HG03342 (cell line): ENCODE measurements at regions not wholly inside any gene's neighbourhood (a gene's known extent, or its start where the extent isn't known, plus 50 kb on each side); places are given as distances from the start of the nearest gene placed in this dataset.

Experiments used
- ATAC-seq: cut with Tn5 transposase; IDR thresholded peaks from one replicate; pipeline ENCODE4 v1.9.1; 2021; ENCODE audit warnings: mild to moderate bottlenecking, moderate library complexity; ENCODE audit not compliant: unreplicated experiment

DNA sequence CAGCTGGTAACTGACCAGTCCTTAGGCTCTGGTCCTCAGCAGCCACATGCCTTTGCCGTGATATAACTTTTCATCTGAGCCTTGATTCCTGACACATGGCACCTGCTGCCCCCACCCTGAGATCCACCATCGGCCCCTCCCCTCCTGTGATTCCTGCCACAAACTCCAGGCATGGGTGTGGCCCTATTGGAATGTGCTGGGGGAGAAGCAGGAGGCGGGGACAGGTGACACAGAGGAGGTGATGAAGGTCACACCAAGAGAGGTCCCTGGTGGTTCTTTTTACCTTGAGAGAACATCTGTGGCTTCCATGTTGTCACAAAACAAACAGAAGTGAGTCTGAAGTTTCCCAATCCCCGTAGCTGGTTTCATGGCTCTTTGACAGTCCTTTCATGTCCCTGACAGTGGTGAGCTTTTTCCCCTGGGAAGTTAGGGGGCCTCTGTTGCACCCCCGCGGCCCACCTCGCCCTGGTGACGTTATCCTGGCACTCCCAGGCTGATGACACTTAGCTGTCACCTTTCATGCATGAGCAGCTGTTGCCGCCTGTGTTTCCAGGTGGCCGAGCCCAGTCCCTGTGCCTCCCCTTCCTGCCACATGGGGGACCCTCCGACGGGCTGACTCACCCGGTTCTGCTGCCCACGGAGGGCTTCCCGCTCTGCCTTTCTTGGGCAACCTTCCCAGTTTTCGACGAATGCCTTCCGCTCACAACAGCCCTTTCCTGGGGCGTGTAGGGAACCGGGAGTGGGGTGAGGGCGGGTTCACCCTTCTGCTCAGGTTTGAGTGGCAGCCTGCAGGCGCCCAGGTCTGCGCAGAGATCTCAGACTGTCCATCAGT is 66.3 kb upstream of the GLI2 start:
- ATAC-seq = no peak

DNA sequence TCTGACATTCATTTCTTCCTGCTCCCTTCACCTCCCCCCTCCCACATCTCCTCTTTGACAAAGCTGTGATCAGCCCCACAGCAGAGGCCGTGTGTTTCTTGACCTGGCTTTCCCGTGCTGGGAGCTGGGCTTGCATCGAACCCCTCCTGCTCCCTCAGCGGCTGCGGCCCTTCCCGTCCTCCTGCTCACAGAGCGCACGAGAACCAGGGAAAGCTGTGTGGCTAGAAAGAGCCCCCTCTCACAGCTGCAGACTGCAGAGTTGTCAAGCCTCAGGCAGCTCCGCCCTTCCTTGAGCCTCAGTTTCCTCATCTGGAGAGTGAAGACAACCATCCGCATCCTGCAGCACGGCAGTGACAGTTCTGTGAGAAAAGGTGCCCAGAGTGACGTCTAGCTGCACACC is 65.7 kb upstream of the GLI2 start:
- no peak for ATAC-seq

DNA sequence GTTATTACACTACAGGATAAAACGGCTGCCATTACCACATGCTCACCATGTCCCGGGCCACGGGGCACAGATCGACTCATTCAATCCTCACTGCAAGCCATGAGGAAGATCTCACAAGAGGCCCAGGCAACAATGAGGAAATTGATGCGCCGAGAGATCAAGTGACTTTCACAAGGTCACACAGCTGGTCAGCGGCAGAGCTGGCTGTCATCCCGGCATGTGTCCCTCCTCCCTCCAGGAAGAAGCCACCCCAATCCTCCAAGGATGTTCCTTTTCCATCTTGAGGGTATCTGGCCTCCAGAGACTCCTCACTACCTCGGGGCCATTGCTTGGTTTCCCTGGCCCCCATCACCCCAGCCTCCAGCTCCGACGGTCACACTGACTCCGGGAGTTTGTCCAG is 65.3 kb upstream of the GLI2 start:
- no peak for ATAC-seq

DNA sequence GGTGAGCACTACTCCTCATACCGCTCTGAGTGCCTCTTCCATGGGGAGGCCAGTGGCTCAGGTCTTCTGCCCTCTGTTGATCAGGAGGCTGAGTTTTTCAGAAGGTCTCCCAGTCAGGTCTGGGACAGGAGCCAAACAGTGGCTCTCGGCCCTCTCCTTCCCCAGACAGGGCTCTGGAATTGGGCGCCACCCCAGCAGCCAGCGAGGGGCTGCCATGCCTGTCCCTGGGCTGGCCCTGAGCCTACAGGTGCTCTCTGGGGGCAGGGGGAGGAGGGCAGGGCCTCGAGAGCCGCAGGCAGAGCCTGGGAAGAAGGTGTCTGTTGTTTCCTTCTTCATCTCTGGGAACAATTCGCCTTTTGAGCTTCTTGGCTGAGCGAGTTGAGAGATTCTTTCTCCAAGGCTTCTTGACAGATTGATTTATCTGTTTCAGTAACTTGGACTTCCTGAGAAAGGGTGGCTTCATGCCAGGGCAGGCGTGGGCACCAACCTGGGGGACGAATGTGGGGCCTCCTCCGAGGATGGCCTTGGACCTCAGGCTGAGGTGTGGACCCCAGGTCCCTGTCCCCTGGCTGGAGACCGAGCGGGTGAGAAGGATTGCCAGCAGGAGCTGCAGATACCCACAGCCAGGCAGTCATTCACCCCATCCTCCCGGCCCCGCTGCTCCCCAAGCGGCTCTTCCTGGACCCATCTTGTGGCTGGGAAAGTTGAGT is 64.7 kb upstream of the GLI2 start:
- ATAC-seq = no peak

DNA sequence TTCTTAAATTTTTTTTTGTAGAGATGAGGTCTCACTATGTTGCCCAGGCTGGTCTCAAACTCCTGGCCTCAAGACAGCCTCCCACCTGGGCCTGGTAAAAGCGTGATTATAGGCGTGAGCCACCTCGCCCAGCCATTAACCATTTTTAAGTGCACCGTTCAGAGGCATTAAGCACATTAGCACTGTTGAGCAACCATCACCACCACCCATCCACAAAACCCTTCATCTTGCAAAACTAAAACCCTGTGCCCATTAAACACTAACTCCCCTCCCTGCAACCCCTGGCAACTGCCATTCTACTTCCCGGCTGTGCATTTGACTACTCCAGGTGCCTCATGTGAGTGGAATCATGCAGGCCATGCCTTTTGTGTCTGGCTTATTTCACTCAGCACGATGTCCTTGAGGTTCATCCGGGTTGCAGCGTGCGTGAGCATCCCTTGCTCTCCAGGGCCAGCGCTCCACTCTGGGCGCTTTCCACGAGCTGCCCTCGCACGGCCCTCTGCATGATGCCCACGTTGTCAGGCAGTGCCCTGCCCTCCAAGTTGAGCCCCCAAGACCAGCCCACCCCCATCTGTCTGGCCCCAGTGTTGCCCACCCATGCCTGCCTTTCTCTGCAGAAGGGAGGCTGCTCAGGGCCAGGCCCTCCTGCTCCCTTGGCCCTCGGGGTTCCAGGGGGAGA is 63.0 kb upstream of the GLI2 start:
- ATAC-seq = no peak

DNA sequence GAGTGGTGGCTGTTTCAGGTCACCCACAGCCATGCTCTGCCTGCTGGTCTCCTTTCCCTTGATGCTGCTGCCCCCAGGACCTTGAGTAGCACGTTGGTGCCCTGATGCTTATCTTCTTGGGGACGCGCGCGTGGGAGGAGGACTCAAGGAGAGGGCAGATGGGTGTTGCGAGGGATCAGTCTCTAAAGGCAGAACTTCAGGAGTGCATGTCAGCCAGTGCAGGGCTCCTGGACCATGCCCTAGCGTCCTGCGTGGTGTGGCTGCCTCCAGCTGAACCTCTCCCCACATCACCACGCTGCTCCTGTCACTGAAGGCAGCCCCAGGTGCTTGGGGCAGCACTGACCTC is 62.5 kb upstream of the GLI2 start:
- ATAC-seq = no peak

DNA sequence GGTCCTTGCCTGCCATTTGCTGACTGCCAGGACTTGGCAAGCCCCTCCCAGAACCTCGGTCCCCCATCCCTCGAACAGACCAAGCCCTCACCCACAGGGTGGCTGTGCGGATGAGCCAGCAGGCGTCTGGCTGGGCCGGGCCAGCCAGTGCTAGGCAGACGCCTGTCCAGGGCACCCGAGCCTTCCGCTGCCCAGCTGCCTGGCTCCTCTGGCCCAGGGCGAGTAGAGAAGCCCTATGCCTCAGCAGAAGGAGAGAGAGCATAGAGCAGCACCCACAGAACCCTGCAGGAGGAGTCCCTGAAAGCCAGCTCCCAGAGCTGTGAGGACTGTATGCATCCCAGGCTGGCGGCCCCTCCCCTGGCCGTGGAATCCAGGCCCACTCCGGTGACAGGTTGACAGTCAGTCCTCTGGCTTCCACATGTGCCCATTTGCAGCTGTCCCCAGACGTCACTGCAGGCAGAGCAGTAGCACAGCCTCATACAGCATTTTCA is 62.1 kb upstream of the GLI2 start:
- ATAC-seq = no peak

DNA sequence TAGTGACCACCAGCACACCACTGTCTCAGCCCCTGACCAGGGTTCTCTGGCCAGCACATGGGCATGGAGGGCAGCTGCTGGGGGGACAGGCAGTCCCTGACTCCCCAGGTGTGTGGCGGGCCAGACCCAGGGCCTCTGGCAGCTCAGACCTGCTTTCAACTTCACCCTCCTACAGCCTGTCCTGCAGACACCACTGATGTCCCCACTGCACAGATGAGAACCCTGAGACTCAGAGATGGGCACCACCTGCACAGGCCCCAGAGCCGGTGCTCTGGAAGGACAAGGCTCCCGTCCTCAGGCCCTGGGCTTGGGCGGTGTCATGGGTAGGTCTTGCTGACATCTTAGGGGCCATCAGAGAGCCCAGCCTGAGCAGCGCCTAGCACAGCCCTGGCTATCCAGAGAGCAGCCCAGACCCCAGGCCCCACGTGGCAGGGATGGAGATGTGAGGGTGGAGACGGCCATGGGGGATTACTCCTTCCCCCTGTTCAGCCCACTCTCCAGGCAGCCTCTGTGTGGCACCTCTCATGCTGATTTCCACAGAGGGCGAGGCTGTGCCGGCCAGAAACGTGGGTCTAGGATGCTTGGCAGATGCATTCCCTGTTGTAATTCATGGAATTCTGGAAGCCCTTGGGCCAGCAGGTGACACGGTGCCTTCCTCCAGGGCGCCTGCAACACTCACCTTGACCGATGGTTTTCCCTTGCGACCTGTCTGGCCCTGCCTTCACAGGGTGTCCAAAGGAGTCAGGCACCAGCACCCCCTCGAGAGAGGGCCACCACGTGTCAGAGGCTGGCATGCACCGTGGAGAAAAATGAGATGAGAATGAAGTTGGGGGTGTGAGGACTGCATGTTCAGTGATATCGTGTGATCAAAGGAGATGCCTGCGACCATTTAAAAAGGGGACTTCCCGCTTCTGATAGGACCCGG is 61.2 kb upstream of the GLI2 start:
- ATAC-seq = no peak

DNA sequence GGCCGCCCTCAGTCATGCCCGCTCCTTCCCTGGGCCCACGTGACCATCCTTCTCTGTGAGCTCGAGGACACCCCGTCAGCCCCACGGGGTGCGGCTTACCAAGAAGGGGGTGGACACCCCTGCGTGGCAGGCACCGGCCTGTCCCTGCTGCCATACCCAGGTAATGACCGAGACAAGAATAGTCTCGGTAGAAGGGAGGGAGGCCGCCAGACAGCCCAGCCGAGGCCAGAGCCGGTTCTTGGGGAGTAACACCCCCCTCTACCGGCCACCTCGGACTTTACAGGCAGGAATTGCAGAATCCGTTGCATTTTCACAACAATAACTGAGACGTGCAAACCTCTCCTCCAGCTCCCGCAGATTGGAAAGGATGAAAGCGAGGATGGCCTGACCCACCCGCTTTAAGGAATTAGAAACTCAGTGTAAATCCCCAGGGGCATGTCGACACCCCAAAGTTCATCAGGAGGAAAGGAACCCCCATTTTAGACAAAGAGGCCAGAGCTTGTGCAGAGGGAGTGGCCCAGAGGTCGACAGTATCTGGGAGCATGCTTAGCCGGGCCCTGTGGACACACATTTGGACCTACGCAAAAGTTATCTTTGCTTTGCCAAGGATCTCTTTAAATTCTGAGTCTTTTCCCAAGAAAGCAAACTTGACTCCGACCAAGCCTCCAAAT is 60.1 kb upstream of the GLI2 start:
- ATAC-seq = peak; percentile 56

DNA sequence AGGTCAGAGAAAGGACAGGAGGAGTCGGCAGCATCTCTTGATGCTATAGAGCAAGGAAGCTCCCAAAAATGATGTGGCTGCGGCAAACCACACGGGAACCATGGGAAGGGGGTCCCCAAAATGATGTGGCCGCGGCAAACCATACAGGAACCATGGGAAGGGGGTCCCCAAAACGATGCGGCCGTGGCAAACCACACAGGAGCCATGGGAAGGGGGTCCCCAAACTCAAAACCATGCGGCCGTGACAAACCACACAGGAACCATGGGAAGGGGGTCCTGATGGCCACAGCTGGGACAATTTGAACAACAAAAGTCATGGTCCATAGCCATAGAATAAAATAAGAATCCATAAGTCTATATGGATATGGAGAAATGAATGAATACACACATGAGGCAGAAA is 58.4 kb upstream of the GLI2 start:
- ATAC-seq = no peak

DNA sequence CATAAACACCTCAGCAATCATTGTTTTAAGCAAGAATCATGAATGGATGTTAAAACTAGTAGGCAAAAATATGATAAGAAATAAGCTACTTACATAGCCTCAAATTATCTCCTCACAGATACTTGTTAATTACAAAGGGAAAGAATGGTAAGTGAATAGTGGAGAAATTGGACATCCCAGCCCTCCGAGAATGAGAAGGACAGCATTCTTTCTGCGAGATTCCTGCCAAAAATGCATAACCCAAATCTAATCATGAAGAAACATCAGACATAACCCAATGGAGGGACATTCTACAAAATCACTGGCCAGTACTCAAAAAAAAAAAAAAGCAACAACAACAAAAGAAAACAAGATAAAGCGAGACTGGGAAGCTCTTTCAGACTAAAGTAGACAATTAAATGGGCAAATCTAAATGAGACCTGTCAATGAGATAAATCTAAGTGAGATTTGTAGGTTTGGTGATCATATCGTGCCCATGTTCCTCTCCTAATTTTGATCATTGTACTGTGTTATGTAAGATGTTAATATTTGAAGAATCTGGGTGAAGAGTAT is 57.9 kb upstream of the GLI2 start:
- ATAC-seq = no peak

DNA sequence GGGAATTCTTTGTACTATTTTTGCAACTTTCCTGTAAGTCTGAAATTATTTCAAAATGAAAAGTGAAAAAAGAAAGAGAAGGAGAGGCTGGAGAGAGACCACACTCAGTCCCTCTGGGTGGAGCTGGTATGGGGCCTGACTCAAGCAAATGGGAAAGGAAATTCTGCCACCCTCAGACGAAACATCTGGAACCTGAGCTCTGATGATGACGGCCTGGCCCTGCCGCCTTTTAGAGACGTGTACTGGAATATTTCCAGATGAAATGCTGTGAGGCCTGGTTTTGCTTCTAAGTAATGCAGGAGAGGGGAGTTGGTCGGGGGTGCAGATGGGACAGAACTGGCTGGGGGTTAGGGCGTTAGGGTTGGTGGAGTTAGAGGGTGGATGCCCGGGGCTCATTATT is 57.4 kb upstream of the GLI2 start:
- ATAC-seq = no peak

DNA sequence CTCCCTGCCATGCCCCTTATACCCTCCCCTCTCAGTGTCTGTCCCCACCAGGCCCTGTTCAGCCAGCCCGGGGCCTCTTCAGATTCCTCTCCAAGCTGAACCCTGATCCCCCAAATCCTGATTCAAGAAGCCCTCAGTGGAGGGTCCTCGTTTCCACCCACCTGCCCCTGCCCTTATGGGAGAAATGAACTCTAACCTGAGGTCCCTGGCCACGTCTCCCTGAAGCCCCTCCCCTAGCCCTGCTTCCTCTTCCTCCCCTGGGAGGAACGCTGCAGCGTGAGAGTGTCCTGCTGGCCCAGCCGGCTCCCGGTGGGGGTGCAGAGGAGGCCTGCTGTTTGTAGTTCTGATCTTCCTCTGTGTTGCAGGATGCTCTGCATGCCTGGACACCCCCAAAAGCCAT is 56.7 kb upstream of the GLI2 start:
- no peak for ATAC-seq

DNA sequence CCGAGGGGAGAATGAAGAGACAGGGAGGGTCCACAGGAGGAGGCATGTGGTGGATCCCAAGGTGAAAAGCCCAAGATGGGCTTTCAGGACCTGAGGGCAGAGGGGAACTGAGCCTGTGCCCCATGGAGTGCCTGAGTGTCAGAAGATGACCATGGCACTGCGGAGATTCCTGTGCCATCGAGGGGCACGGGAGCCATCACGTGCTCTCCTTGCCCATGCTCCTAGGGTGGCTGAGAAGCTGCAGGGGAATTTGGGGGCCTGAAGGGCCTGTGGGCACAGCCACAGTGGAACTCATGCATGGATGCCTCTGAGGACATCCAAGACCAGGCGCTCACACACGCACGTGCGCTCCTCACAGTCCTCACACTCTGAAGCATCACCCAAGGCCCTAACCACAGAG is 56.1 kb upstream of the GLI2 start:
- ATAC-seq = no peak

DNA sequence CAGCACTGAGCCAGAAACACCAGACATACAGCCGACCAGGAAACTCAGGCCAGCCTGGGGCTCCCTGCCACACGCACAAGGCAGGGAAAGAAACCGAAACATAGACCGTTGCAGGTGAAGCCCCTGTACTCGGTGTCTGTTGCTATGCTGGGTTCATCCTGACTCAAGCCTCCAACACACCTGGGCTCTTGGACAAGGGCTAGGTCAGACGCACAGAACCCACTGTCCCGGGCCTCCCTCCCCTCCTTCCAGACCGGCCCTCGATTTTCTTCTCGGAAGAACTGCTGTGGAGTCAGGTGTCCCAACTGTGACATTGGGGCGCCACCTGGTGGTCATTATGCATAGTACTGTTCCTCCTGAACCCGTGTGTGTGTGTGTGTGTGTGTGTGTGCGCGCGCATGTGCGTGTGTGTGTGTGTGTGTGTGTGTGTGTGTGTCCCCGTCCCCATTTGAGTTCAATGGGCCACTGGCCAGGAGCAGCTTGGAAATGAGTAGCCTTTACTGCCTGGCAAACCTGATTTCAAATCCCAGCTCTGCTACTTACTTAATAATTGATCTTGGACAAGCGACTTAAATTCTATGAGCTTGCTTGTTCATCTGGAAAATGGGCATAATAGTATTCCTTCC is 55.4 kb upstream of the GLI2 start:
- peak; percentile 69 for ATAC-seq

DNA sequence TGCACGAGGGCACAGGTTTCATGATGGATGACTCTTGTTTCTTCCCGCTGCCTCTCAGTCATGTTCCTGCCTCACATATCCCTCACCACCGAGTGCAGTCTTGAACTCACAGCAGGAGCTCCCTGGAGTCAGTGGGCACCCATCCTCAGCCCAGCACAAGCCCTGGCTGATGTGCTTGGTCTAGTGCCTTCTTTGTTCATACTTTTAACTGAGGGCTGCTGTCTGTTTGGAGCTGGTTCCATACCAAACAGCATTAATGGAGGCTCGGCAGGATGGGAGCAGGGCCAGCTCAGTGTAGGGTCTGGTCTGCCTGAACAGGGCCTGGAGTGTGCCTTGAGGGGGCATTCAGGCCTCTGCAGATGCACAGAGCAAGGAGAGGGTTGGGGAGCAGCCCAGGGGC is 54.5 kb upstream of the GLI2 start:
- ATAC-seq = no peak

DNA sequence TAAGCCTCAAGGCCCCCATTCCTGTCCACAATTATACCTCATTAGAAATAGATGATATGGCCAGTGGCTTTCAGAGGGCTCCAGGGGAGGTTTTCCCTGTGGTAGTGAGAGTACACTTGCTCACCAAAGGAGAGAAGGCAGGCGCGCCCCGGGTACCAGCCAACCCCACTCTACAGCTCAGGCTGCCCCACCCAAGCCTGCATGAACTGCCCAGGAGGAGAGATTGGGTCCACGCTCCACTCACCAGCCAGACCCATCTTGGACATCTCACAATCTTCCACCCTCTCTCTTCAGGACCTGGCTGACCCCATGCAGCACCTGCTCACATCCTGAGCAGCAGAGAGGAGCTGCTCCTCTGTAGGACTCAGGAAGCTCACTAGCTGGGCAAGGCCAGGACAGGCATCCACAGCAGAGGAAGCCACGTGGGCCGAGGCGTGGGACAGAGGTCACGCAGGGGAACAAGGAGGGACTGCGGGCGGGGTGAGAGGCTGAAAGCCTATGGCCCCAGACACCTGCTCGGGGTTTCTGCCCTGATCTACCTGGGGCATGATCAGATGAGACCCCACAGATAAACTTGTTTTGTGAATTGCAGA is 53.9 kb upstream of the GLI2 start:
- no peak for ATAC-seq

DNA sequence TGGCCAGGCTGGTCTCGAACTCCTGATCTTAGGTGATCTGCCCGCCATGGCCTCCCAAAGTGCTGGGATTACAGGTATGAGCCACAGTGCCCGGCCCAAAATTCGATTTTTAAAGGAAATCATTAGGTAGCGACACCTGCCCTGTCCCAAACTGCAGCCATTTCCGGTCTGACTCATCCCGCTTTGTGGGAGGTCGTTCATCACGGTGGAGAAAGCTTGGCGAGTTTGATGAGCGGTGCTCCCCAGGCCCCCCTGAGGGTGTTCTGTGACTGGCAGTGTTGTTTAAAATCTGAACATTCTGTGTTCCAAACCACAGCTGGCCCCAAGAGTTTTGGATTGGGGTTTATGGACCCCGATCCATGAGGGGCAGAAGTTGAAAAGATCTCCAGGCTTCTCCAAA is 53.0 kb upstream of the GLI2 start:
- ATAC-seq = no peak

DNA sequence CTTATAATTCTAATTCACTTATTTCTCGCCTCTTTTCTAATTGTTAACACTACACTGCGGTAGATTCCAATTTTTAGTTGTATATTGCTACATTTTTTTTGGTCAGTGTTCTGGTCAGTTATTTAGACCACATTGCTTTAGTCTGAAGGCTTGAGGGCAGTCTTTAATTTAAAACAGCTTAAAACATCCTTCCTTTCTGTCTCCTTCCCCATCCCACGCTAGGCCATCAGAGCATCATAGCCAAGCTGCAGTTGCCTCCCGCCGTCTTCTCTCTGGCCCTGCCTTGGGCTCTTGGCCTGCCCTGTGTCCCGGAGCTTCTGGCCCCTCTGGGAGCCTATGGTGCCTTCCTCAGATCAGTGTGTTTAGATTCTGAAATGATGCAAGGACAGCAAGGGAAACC is 52.6 kb upstream of the GLI2 start:
- ATAC-seq = no peak
